Hepatocyte (in vitro differentiated cells): ENCODE measurements at regions not wholly inside any gene's neighbourhood (a gene's known extent, or its start where the extent isn't known, plus 50 kb on each side); places are given as distances from the start of the nearest gene placed in this dataset.

Source experiments
- EZH2 ChIP-seq: fragments of 200-600 bp; sonication (generic); IDR thresholded peaks from 2 replicates; pipeline ENCODE4 v1.6.1; 2016; ENCODE audit warnings: antibody characterized with exemption, mild to moderate bottlenecking, borderline replicate concordance
- EZH2phosphoT487 ChIP-seq: fragments of 200-600 bp; sonication (generic); IDR thresholded peaks from one replicate; pipeline ENCODE4 v1.6.1; 2018; ENCODE audit warnings: antibody characterized with exemption, mild to moderate bottlenecking, low read depth, moderate library complexity; ENCODE audit not compliant: unreplicated experiment, severe bottlenecking
- TF ChIP-seq, protein P1 (sequence below): fragments of 200-600 bp; sonication (generic); IDR thresholded peaks from 2 replicates; pipeline ENCODE4 v1.5.1; 2016; ENCODE audit warnings: antibody characterized with exemption, mild to moderate bottlenecking; ENCODE audit not compliant: poor library complexity

DNA sequence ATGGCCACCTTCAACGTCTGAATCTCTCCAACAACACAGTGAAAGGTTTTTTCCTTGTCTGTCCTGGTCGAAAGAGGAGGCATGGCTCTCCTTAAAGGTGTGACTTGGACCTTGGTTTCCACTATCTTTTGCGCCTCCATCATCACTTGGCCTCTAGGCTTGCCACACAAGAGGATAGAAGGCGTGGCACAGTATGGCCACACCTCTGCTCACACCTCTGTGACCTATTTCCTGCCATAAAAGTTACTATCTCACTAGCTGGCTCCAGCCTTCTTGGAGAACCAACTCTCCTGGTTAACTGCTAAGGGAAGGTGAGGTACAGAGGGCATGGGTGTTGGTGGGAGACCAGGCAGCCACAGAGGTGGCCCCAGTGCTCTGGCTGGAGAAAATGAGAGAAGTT is 165.9 kb downstream of the UXS1 start:
- TF ChIP-seq, protein P1, sequence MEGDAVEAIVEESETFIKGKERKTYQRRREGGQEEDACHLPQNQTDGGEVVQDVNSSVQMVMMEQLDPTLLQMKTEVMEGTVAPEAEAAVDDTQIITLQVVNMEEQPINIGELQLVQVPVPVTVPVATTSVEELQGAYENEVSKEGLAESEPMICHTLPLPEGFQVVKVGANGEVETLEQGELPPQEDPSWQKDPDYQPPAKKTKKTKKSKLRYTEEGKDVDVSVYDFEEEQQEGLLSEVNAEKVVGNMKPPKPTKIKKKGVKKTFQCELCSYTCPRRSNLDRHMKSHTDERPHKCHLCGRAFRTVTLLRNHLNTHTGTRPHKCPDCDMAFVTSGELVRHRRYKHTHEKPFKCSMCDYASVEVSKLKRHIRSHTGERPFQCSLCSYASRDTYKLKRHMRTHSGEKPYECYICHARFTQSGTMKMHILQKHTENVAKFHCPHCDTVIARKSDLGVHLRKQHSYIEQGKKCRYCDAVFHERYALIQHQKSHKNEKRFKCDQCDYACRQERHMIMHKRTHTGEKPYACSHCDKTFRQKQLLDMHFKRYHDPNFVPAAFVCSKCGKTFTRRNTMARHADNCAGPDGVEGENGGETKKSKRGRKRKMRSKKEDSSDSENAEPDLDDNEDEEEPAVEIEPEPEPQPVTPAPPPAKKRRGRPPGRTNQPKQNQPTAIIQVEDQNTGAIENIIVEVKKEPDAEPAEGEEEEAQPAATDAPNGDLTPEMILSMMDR = no peak
- TF ChIP-seq EZH2 (no peak), EZH2phosphoT487 (no peak)
